ENCODE measurements at regions not wholly inside any gene's neighbourhood (a gene's known extent, or its start where the extent isn't known, plus 50 kb on each side); places are given as distances from the start of the nearest gene placed in this dataset.

GRCh38 chr2:181312515-181312927, 144.7 kb upstream of the ITGA4 start:
- Mint-ChIP-seq H3K36me3 (ENCODE audit: low read depth) (no peaks in the 10 kb centered on the region), H3K4me1 (ENCODE audit: low read depth) (peaks cover 4% of the 10 kb centered on the region; the same call in 1 of the 2 replicates), H3K9me3 (no peaks in the 10 kb centered on the region), H3K27ac (no peak overlapping the region), H3K4me3 (no peak overlapping the region), H3K27me3 (ENCODE audit: insufficient read depth) (no peaks in the 10 kb centered on the region)
- DNase-seq: no peak
- TF ChIP-seq CTCF (IDR thresholded peaks at IDR 0.05): no peak

GRCh38 chr2:181313845-181314244, 143.3 kb upstream of the ITGA4 start:
- no peak for TF ChIP-seq CTCF (IDR thresholded peaks at IDR 0.05)
- H3K27ac Mint-ChIP-seq: no peak overlapping the region

GRCh38 chr2:181314551-181314950, 142.6 kb upstream of the ITGA4 start:
- no peaks in the 10 kb centered on the region; the same call in 1 of the 2 replicates for H3K4me1 Mint-ChIP-seq (ENCODE audit: low read depth)
- H3K27ac Mint-ChIP-seq: no peak overlapping the region
- no peak for TF ChIP-seq CTCF (IDR thresholded peaks at IDR 0.05)
- no peaks in the 10 kb centered on the region for H3K9me3 Mint-ChIP-seq
- DNase-seq: no peak
- no peak overlapping the region for H3K4me3 Mint-ChIP-seq
- no peaks in the 10 kb centered on the region for H3K27me3 Mint-ChIP-seq (ENCODE audit: insufficient read depth)
- no peaks in the 10 kb centered on the region for H3K36me3 Mint-ChIP-seq (ENCODE audit: low read depth)

More at GRCh38 chr2:181313845-181314244, 143.3 kb upstream of the ITGA4 start:
- no peak for DNase-seq
- no peaks in the 10 kb centered on the region for H3K36me3 Mint-ChIP-seq (ENCODE audit: low read depth)
- H3K4me3 Mint-ChIP-seq: no peak overlapping the region
- no peaks in the 10 kb centered on the region for H3K27me3 Mint-ChIP-seq (ENCODE audit: insufficient read depth)
- peaks cover 4% of the 10 kb centered on the region; the same call in 1 of the 2 replicates for H3K4me1 Mint-ChIP-seq (ENCODE audit: low read depth)
- no peaks in the 10 kb centered on the region for H3K9me3 Mint-ChIP-seq

- Mint-ChIP-seq H3K36me3 (ENCODE audit: low read depth) (no peaks in the 10 kb centered on the region), H3K4me1 (ENCODE audit: low read depth) (no peaks in the 10 kb centered on the region), H3K4me3 (no peak overlapping the region), H3K27me3 (ENCODE audit: insufficient read depth) (no peaks in the 10 kb centered on the region), H3K9me3 (no peaks in the 10 kb centered on the region), H3K27ac (no peak overlapping the region)
- no peak for DNase-seq
- no peak for TF ChIP-seq CTCF (IDR thresholded peaks at IDR 0.05)
Observed at GRCh38 chr2:181317511-181317910, 139.7 kb upstream of the ITGA4 start.

- TF ChIP-seq CTCF (IDR thresholded peaks at IDR 0.05): no peak
- H3K4me3 Mint-ChIP-seq: no peak overlapping the region
- H3K36me3 Mint-ChIP-seq (ENCODE audit: low read depth): no peaks in the 10 kb centered on the region
- DNase-seq: no peak
- H3K27me3 Mint-ChIP-seq (ENCODE audit: insufficient read depth): no peaks in the 10 kb centered on the region
- no peaks in the 10 kb centered on the region for H3K9me3 Mint-ChIP-seq
- no peak overlapping the region for H3K27ac Mint-ChIP-seq
- no peaks in the 10 kb centered on the region for H3K4me1 Mint-ChIP-seq (ENCODE audit: low read depth)
Observed at GRCh38 chr2:181318504-181319280, 138.5 kb upstream of the ITGA4 start.
